Loucy (cell line): ENCODE measurements at regions not wholly inside any gene's neighbourhood (a gene's known extent, or its start where the extent isn't known, plus 50 kb on each side); places are given as distances from the start of the nearest gene placed in this dataset.

Source experiments
- H2AFZ ChIP-seq: fragments of 200-600 bp; sonication (generic); 2 replicates; pipeline ENCODE4 v1.6.0; 2016; ENCODE audit warnings: antibody characterized with exemption, mild to moderate bottlenecking, low read length, moderate library complexity
- H3F3A ChIP-seq: fragments of 200-600 bp; 2 replicates; pipeline ENCODE4 v1.6.0; 2016; ENCODE audit warnings: antibody characterized with exemption, low read depth, mild to moderate bottlenecking
- H3K27me3 ChIP-seq: fragments of 200-600 bp; sonication (generic); 2 replicates; pipeline ENCODE4 v1.6.1; 2014; ENCODE audit warnings: low read length, mild to moderate bottlenecking; ENCODE audit not compliant: insufficient read depth, poor library complexity, severe bottlenecking
- H3K36me3 ChIP-seq: fragments of 200-600 bp; sonication (generic); 2 replicates; pipeline ENCODE4 v1.6.1; 2016; ENCODE audit warnings: low read length; ENCODE audit not compliant: insufficient read depth
- H3K4me1 ChIP-seq: fragments of 200-600 bp; sonication (generic); 2 replicates; pipeline ENCODE4 v1.5.1; 2014; ENCODE audit warnings: low read length, mild to moderate bottlenecking; ENCODE audit not compliant: insufficient read depth, poor library complexity, severe bottlenecking
- H3K4me2 ChIP-seq: fragments of 200-600 bp; sonication (generic); 2 replicates; pipeline ENCODE4 v1.6.0; 2014; ENCODE audit warnings: antibody characterized with exemption, low read length, low read depth, mild to moderate bottlenecking; ENCODE audit not compliant: poor library complexity, severe bottlenecking
- H3K4me3 ChIP-seq: fragments of 200-600 bp; sonication (generic); 2 replicates; pipeline ENCODE4 v1.5.1; 2014; ENCODE audit warnings: low read length, mild to moderate bottlenecking, mixed read lengths; ENCODE audit not compliant: poor library complexity, severe bottlenecking
- H3K79me2 ChIP-seq: fragments of 200-600 bp; sonication (generic); 2 replicates; pipeline ENCODE4 v1.6.1; 2014; ENCODE audit warnings: low read length; ENCODE audit not compliant: insufficient read depth
- H3K9ac ChIP-seq: fragments of 200-600 bp; sonication (generic); 2 replicates; pipeline ENCODE4 v1.6.0; 2014; ENCODE audit warnings: mild to moderate bottlenecking, low read depth, low read length, moderate library complexity; ENCODE audit not compliant: poor library complexity, severe bottlenecking
- H3K9me2 ChIP-seq: fragments of 200-600 bp; sonication (generic); replicated peaks from 2 replicates; pipeline ENCODE4 v1.6.1; 2016; ENCODE audit warnings: low read depth, low read length, mixed read lengths
- H3K9me3 ChIP-seq: fragments of 200-600 bp; sonication (generic); 2 replicates; pipeline ENCODE4 v1.6.1; 2014; ENCODE audit warnings: mild to moderate bottlenecking, antibody characterized with exemption, low read length, low read depth; ENCODE audit not compliant: insufficient read depth
- H4K20me1 ChIP-seq: fragments of 200-600 bp; sonication (generic); 2 replicates; pipeline ENCODE4 v1.6.0; 2014; ENCODE audit warnings: antibody characterized with exemption, low read length, mild to moderate bottlenecking; ENCODE audit not compliant: insufficient read depth, poor library complexity, severe bottlenecking
- CTCF ChIP-seq: fragments of 200-600 bp; sonication (generic); conservative IDR thresholded peaks from 2 replicates; pipeline ENCODE4 v1.5.1; 2014; ENCODE audit warnings: mild to moderate bottlenecking, antibody characterized with exemption, low read length
- EZH2phosphoT487 ChIP-seq: fragments of 200-600 bp; IDR thresholded peaks from 2 replicates; pipeline ENCODE4 v1.6.1; 2018; ENCODE audit warnings: antibody characterized with exemption, mild to moderate bottlenecking, moderate library complexity, borderline replicate concordance

- Histone ChIP-seq H3K36me3 (no peaks in the 10 kb centered on the region), H3K4me1 (peaks cover 8% of the 10 kb centered on the region), H2AFZ (no peak overlapping the region), H3K9me3 (no peaks in the 10 kb centered on the region), H3K27me3 (no peaks in the 10 kb centered on the region), H3K9me2 (no peaks in the 10 kb centered on the region), H3K4me2 (no peak overlapping the region), H4K20me1 (no peaks in the 10 kb centered on the region), H3K79me2 (no peaks in the 10 kb centered on the region), H3F3A (no peaks in the 10 kb centered on the region), H3K9ac (no peak overlapping the region), H3K4me3 (no peak overlapping the region)
- no peak for TF ChIP-seq EZH2phosphoT487
- no peak for TF ChIP-seq CTCF
Observed at GRCh38 chr12:24172031-24172772, 222.7 kb upstream of the SOX5 start.

GRCh38 chr12:24155042-24155441, 205.6 kb upstream of the SOX5 start:
- H3K4me3 ChIP-seq = no peak overlapping the region
- H3K9ac ChIP-seq = no peak overlapping the region
- no peaks in the 10 kb centered on the region for H3K79me2 ChIP-seq
- H3K4me2 ChIP-seq = no peak overlapping the region
- no peaks in the 10 kb centered on the region for H3F3A ChIP-seq
- H3K27me3 ChIP-seq = no peaks in the 10 kb centered on the region
- no peaks in the 10 kb centered on the region for H3K9me2 ChIP-seq
- H3K9me3 ChIP-seq = no peaks in the 10 kb centered on the region
- no peaks in the 10 kb centered on the region for H3K4me1 ChIP-seq
- no peak overlapping the region for H2AFZ ChIP-seq
- no peaks in the 10 kb centered on the region for H4K20me1 ChIP-seq
- TF ChIP-seq EZH2phosphoT487 (no peak), CTCF (no peak)
- no peaks in the 10 kb centered on the region for H3K36me3 ChIP-seq

GRCh38 chr12:24153079-24153478, 203.6 kb upstream of the SOX5 start:
- no peak overlapping the region for H3K4me3 ChIP-seq

More at GRCh38 chr12:24153079-24153478, 203.6 kb upstream of the SOX5 start:
- H3K36me3 ChIP-seq = no peaks in the 10 kb centered on the region
- no peaks in the 10 kb centered on the region for H3K9me3 ChIP-seq
- no peaks in the 10 kb centered on the region for H3K79me2 ChIP-seq
- no peak overlapping the region for H3K4me2 ChIP-seq
- TF ChIP-seq EZH2phosphoT487 = no peak
- no peak for TF ChIP-seq CTCF
- H4K20me1 ChIP-seq = no peaks in the 10 kb centered on the region
- H3F3A ChIP-seq = no peaks in the 10 kb centered on the region
- H3K9me2 ChIP-seq = no peaks in the 10 kb centered on the region
- no peak overlapping the region for H2AFZ ChIP-seq
- no peaks in the 10 kb centered on the region for H3K27me3 ChIP-seq
- H3K4me1 ChIP-seq = no peaks in the 10 kb centered on the region
- H3K9ac ChIP-seq = no peak overlapping the region
